Uterus (tissue), 3 donors: ENCODE measurements at regions not wholly inside any gene's neighbourhood (a gene's known extent, or its start where the extent isn't known, plus 50 kb on each side); places are given as distances from the start of the nearest gene placed in this dataset.

Experiments
- DNase-seq, 2 donors: peaks; one replicate each; pipeline ENCODE4 v3.0.0-alpha.2; 2019 to 2020
- H3K27ac ChIP-seq, 2 donors: fragments of 200-600 bp; sonication (generic); 1 replicate in 1 of 2; 2 replicates in 1 of 2; pipeline ENCODE4 v1.5.1; 2016 to 2018
- H3K27me3 ChIP-seq, 2 donors: fragments of 200-600 bp; sonication (generic); one replicate each; pipeline ENCODE4 v1.5.1; 2018 to 2019; ENCODE audit warnings: control low read depth in 1 of 2
- H3K36me3 ChIP-seq, 2 donors: fragments of 200-600 bp; sonication (generic); one replicate each; pipeline ENCODE4 v1.5.1; 2019; ENCODE audit warnings: control low read depth in 1 of 2
- H3K4me1 ChIP-seq, 2 donors: fragments of 200-600 bp; sonication (generic); one replicate each; pipeline ENCODE4 v1.5.1; 2018 to 2019; ENCODE audit warnings: control low read depth in 1 of 2
- H3K4me3 ChIP-seq, 2 donors: fragments of 200-600 bp; sonication (generic); 1 replicate in 1 of 2; 2 replicates in 1 of 2; pipeline ENCODE4 v1.5.1; 2018 to 2019; ENCODE audit warnings: mild to moderate bottlenecking in 1 of 2
- H3K9me3 ChIP-seq, 2 donors: fragments of 200-600 bp; sonication (generic); one replicate each; pipeline ENCODE4 v1.5.1; 2019; ENCODE audit warnings: control low read depth in 1 of 2
- CTCF ChIP-seq, 4 experiments: fragments of 200-600 bp in 2 of 4; fragments of 450-650 bp in 2 of 4; sonication (generic) in 2 of 4; IDR thresholded peaks; one replicate each; pipeline ENCODE4 v1.5.1; 2016 to 2019; ENCODE audit warnings: antibody characterized with exemption in 4 of 4, mild to moderate bottlenecking in 2 of 4, moderate library complexity in 1 of 4
- POLR2A ChIP-seq, 2 donors: fragments of 450-650 bp; IDR thresholded peaks; one replicate each; pipeline ENCODE4 v1.6.1; 2016; ENCODE audit warnings: antibody characterized with exemption in 2 of 2, mild to moderate bottlenecking in 1 of 2, moderate library complexity in 1 of 2
- intact Hi-C: fragments of 100-400 bp; cut with DNase I; formaldehyde crosslinking; loops from one replicate; pipeline ENCODE4 v1.15.1; 2023; ENCODE audit warnings: low total_unique reads
- donor health status: DM: yes; HTN: yes; CAD: no.

DNA sequence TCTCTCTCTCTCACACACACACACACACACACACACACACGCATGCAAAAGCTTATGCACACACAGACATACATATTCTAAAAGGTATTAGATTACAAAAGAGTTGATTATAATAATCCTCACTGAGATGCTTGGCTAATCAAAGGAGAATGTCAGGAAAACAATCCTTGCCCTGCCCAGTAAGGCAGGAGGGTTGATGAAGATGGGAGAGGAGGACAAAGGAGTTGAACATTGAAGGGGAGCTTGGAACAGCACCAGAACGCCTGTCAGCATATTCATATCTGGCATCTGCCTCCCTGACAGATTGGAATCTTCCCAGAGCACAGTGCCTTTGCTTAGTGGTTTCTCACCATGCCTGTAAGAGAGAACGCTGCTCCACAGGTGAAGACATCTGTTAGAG, 68.6 kb upstream of the PALMD start:
- H3K9me3 ChIP-seq = no peaks in the 10 kb centered on the region
- intact Hi-C loops = no loop called here
- H3K27ac ChIP-seq = no peak overlapping the region
- no peak overlapping the region for H3K4me3 ChIP-seq
- no peaks in the 10 kb centered on the region for H3K4me1 ChIP-seq
- no peaks in the 10 kb centered on the region for H3K36me3 ChIP-seq
- no peak for TF ChIP-seq CTCF (IDR thresholded peaks at IDR 0.05)
- no peaks in the 10 kb centered on the region for H3K27me3 ChIP-seq
- DNase-seq = no peak

- TF ChIP-seq POLR2A (IDR thresholded peaks at IDR 0.05) (no peak), CTCF (IDR thresholded peaks at IDR 0.05) (no peak)
- no peak overlapping the region for H3K4me3 ChIP-seq
- peak overlapping the region; percentile 27 to 36 for H3K27ac ChIP-seq
- H3K4me1 ChIP-seq = no peaks in the 10 kb centered on the region
- no peaks in the 10 kb centered on the region for H3K36me3 ChIP-seq
- no peaks in the 10 kb centered on the region for H3K27me3 ChIP-seq
- no peaks in the 10 kb centered on the region for H3K9me3 ChIP-seq
- no peak for DNase-seq
- intact Hi-C loops = no loop called here
Observed at GRCh38 chr1:99579691-99580172, 66.2 kb upstream of the PALMD start.

GRCh38 chr1:99580451-99580850, 65.5 kb upstream of the PALMD start:
- Histone ChIP-seq H3K27me3 (no peaks in the 10 kb centered on the region), H3K27ac (peak overlapping the region; percentile 27 to 36), H3K4me3 (no peak overlapping the region), H3K9me3 (no peaks in the 10 kb centered on the region), H3K36me3 (no peaks in the 10 kb centered on the region), H3K4me1 (no peaks in the 10 kb centered on the region)
- TF ChIP-seq CTCF (IDR thresholded peaks at IDR 0.05) = no peak
- TF ChIP-seq POLR2A (IDR thresholded peaks at IDR 0.05) = no peak
- intact Hi-C loops = no loop called here
- DNase-seq = peak; percentile 14 to 32

DNA sequence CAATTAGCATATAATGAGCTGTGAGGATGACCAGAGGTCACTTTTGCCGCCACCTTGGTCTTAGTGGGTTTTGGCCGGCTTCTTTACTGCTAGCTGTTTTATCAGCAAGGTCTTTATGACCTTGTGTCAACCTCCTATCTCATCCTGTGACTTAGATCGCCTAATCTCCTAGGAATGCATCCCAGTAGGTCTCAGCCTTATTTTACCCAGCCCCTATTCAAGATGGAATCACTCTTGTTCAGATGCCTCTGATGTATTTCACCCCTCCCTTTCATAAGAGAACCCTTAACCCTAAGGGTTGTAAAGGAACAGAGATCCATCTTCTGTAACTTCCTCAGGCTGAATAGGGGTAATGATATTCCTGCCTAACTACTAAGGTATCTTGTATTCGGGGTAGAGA, 58.9 kb upstream of the PALMD start:
- intact Hi-C loops = no loop called here

DNA sequence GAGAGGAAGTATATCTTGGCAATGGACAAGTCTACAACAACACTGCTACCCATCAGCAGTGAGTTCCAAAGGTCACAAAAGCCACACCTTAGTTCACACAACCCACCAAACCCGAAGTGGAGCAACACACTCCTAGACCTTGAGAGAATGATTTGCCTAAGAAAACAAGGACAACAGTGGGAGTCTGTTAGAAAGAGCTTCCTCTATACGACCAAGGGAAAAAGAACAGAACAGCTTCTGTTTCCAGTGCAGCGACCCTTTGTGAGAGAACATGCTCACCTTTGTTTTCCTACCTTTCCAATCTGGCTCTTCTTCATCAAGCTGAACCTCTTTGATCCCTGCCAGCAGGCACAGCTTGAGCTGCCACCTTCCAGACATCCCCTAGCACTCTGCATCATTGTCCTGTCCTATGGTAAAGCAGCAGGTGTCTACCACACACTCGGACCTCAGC, 56.7 kb upstream of the PALMD start:
- DNase-seq = no peak
- Histone ChIP-seq H3K27ac (no peak overlapping the region), H3K4me3 (no peak overlapping the region), H3K9me3 (no peaks in the 10 kb centered on the region), H3K27me3 (no peaks in the 10 kb centered on the region), H3K36me3 (no peaks in the 10 kb centered on the region), H3K4me1 (no peaks in the 10 kb centered on the region)
- no peak for TF ChIP-seq CTCF (IDR thresholded peaks at IDR 0.05)
- TF ChIP-seq POLR2A (IDR thresholded peaks at IDR 0.05) = no peak
- intact Hi-C loops = no loop called here

More for the DNA sequence above, 58.9 kb upstream of the PALMD start:
- Histone ChIP-seq H3K9me3 (no peaks in the 10 kb centered on the region), H3K27me3 (no peaks in the 10 kb centered on the region), H3K36me3 (no peaks in the 10 kb centered on the region), H3K4me1 (no peaks in the 10 kb centered on the region), H3K4me3 (no peak overlapping the region), H3K27ac (no peak overlapping the region)
- TF ChIP-seq POLR2A (IDR thresholded peaks at IDR 0.05) (no peak), CTCF (IDR thresholded peaks at IDR 0.05) (no peak)
- no peak for DNase-seq
